ENCODE measurements at regions not wholly inside any gene's neighbourhood (a gene's known extent, or its start where the extent isn't known, plus 50 kb on each side); places are given as distances from the start of the nearest gene placed in this dataset.

- no peak for TF ChIP-seq CTCF (IDR thresholded peaks at IDR 0.05)
- TF ChIP-seq POLR2A (IDR thresholded peaks at IDR 0.05): no peak
These were observed 308.4 kb downstream of the FGF9 start for GRCh38 chr13:21979161-21979806.

All from testis (tissue), 2 donors.